ENCODE measurements at regions not wholly inside any gene's neighbourhood (a gene's known extent, or its start where the extent isn't known, plus 50 kb on each side); places are given as distances from the start of the nearest gene placed in this dataset.

- no peak for TF ChIP-seq ZNF274 (IDR thresholded peaks at IDR 0.05; ENCODE audit: low read depth, low read length)
- no peak for TF ChIP-seq YY1 (IDR thresholded peaks at IDR 0.05; ENCODE audit: insufficient read depth, insufficient read length)
These were observed 782.9 kb downstream of the BCL11B start for GRCh38 chr14:98489115-98489514.
